ENCODE measurements at regions not wholly inside any gene's neighbourhood (a gene's known extent, or its start where the extent isn't known, plus 50 kb on each side); places are given as distances from the start of the nearest gene placed in this dataset.

DNA sequence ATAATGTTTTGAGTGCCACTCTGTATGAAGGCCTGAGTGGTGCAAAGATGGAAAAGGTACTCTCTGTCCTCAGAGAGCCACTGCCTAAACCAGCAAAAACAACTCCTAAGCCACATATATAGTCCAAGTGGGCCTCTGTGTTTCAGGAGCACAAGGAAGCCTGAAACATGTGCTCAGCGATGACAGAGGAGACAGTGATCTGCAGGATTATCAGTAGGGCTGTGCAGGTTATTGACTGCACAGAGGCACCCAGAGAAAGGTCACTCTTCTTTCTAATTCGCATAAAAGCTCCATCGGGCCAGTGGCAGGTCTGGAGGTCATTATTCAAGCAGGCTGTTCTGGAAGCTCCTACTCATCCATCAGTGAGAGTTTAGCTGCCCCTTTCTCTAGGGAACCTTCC is 361.9 kb downstream of the BCL11B start:
- H3F3A ChIP-seq (ENCODE audit: insufficient read depth, low read length, poor library complexity, severe bottlenecking): no peaks in the 10 kb centered on the region
- no peaks in the 10 kb centered on the region for H3K27me3 ChIP-seq (ENCODE audit: insufficient read depth, low read depth, low read length)
- no peaks in the 10 kb centered on the region for H3K36me3 ChIP-seq (ENCODE audit: insufficient read depth, low read length)
- H3K9ac ChIP-seq (ENCODE audit: low read length): no peak overlapping the region
- H3K79me2 ChIP-seq (replicated peaks; ENCODE audit: insufficient read depth, low read length): no peaks in the 10 kb centered on the region
- no peak overlapping the region for H3K4me3 ChIP-seq (ENCODE audit: low read length)
- no peak overlapping the region for H3K4me2 ChIP-seq (ENCODE audit: low read length)
- TF ChIP-seq EZH2 (IDR thresholded peaks at IDR 0.05; ENCODE audit: borderline replicate concordance, insufficient read depth, low read length, poor library complexity, severe bottlenecking): no peak
- no peak for TF ChIP-seq TAF1 (IDR thresholded peaks at IDR 0.05; ENCODE audit: low read depth)
- no peak for TF ChIP-seq RAD21 (conservative IDR thresholded peaks at IDR 0.05)
- no peak for TF ChIP-seq MXI1 (conservative IDR thresholded peaks at IDR 0.05; ENCODE audit: poor library complexity, severe bottlenecking)
- TF ChIP-seq EP300 (conservative IDR thresholded peaks at IDR 0.05; ENCODE audit: poor library complexity, severe bottlenecking): no peak
- no peak for TF ChIP-seq SMC3 (conservative IDR thresholded peaks at IDR 0.05; ENCODE audit: poor library complexity)
- TF ChIP-seq, protein P1, sequence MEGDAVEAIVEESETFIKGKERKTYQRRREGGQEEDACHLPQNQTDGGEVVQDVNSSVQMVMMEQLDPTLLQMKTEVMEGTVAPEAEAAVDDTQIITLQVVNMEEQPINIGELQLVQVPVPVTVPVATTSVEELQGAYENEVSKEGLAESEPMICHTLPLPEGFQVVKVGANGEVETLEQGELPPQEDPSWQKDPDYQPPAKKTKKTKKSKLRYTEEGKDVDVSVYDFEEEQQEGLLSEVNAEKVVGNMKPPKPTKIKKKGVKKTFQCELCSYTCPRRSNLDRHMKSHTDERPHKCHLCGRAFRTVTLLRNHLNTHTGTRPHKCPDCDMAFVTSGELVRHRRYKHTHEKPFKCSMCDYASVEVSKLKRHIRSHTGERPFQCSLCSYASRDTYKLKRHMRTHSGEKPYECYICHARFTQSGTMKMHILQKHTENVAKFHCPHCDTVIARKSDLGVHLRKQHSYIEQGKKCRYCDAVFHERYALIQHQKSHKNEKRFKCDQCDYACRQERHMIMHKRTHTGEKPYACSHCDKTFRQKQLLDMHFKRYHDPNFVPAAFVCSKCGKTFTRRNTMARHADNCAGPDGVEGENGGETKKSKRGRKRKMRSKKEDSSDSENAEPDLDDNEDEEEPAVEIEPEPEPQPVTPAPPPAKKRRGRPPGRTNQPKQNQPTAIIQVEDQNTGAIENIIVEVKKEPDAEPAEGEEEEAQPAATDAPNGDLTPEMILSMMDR (IDR thresholded peaks at IDR 0.05; ENCODE audit: poor library complexity, severe bottlenecking): no peak
- TF ChIP-seq, protein P2, sequence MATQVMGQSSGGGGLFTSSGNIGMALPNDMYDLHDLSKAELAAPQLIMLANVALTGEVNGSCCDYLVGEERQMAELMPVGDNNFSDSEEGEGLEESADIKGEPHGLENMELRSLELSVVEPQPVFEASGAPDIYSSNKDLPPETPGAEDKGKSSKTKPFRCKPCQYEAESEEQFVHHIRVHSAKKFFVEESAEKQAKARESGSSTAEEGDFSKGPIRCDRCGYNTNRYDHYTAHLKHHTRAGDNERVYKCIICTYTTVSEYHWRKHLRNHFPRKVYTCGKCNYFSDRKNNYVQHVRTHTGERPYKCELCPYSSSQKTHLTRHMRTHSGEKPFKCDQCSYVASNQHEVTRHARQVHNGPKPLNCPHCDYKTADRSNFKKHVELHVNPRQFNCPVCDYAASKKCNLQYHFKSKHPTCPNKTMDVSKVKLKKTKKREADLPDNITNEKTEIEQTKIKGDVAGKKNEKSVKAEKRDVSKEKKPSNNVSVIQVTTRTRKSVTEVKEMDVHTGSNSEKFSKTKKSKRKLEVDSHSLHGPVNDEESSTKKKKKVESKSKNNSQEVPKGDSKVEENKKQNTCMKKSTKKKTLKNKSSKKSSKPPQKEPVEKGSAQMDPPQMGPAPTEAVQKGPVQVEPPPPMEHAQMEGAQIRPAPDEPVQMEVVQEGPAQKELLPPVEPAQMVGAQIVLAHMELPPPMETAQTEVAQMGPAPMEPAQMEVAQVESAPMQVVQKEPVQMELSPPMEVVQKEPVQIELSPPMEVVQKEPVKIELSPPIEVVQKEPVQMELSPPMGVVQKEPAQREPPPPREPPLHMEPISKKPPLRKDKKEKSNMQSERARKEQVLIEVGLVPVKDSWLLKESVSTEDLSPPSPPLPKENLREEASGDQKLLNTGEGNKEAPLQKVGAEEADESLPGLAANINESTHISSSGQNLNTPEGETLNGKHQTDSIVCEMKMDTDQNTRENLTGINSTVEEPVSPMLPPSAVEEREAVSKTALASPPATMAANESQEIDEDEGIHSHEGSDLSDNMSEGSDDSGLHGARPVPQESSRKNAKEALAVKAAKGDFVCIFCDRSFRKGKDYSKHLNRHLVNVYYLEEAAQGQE (IDR thresholded peaks at IDR 0.05; ENCODE audit: borderline replicate concordance): no peak
- no peak for TF ChIP-seq POLR2AphosphoS5 (IDR thresholded peaks at IDR 0.05)
- H3K9me2 ChIP-seq (ENCODE audit: insufficient read depth, low read length): no peaks in the 10 kb centered on the region
- H3K9me3 ChIP-seq (ENCODE audit: low read length): no peaks in the 10 kb centered on the region
- no peak overlapping the region for H2AFZ ChIP-seq (ENCODE audit: low read depth, low read length)
- H3K27ac ChIP-seq (ENCODE audit: low read length): no peak overlapping the region
- no peaks in the 10 kb centered on the region for H4K20me1 ChIP-seq (ENCODE audit: insufficient read depth)

DNA sequence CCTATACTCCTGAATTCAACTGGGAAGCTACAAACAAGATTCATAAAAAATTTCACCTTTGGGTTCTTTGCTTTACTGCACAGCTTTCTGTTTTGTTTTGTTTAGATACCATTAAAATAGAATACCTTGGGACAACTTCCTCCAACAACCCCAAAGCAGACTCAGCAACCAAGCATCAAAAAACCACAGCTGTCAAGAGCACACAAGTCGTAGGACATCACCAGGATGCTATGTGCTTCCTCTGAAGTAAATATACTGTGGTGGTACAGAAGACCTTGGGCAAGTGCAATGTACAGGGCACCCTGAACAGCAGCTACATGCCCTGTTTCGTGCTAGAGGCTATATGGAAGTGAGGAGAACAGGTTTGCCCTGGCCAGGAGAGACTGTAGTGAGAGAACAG is 359.3 kb downstream of the BCL11B start:
- H3K9me2 ChIP-seq (ENCODE audit: insufficient read depth, low read length): no peaks in the 10 kb centered on the region
- H4K20me1 ChIP-seq (ENCODE audit: insufficient read depth): no peaks in the 10 kb centered on the region
- no peaks in the 10 kb centered on the region for H3K79me2 ChIP-seq (replicated peaks; ENCODE audit: insufficient read depth, low read length)
- no peak overlapping the region for H2AFZ ChIP-seq (ENCODE audit: low read depth, low read length)
- H3K4me2 ChIP-seq (ENCODE audit: low read length): no peak overlapping the region
- no peak overlapping the region for H3K4me3 ChIP-seq (ENCODE audit: low read length)
- H3K9me3 ChIP-seq (ENCODE audit: low read length): no peaks in the 10 kb centered on the region
- no peak overlapping the region for H3K27ac ChIP-seq (ENCODE audit: low read length)
- TF ChIP-seq, protein P1 (IDR thresholded peaks at IDR 0.05; ENCODE audit: poor library complexity, severe bottlenecking): no peak
- TF ChIP-seq, protein P2 (IDR thresholded peaks at IDR 0.05; ENCODE audit: borderline replicate concordance): no peak
- TF ChIP-seq EZH2 (IDR thresholded peaks at IDR 0.05; ENCODE audit: borderline replicate concordance, insufficient read depth, low read length, poor library complexity, severe bottlenecking): no peak
- TF ChIP-seq TAF1 (IDR thresholded peaks at IDR 0.05; ENCODE audit: low read depth): no peak
- TF ChIP-seq EP300 (conservative IDR thresholded peaks at IDR 0.05; ENCODE audit: poor library complexity, severe bottlenecking): no peak
- no peak for TF ChIP-seq POLR2AphosphoS5 (IDR thresholded peaks at IDR 0.05)
- no peak for TF ChIP-seq MXI1 (conservative IDR thresholded peaks at IDR 0.05; ENCODE audit: poor library complexity, severe bottlenecking)
- H3K36me3 ChIP-seq (ENCODE audit: insufficient read depth, low read length): no peaks in the 10 kb centered on the region
- no peaks in the 10 kb centered on the region for H3K27me3 ChIP-seq (ENCODE audit: insufficient read depth, low read depth, low read length)
- H3F3A ChIP-seq (ENCODE audit: insufficient read depth, low read length, poor library complexity, severe bottlenecking): no peaks in the 10 kb centered on the region
- H3K9ac ChIP-seq (ENCODE audit: low read length): no peak overlapping the region

All from neural cell (in vitro differentiated cells).